ENCODE measurements at regions not wholly inside any gene's neighbourhood (a gene's known extent, or its start where the extent isn't known, plus 50 kb on each side); places are given as distances from the start of the nearest gene placed in this dataset.

- TF ChIP-seq CTCF (IDR thresholded peaks at IDR 0.05): no peak
- TF ChIP-seq POLR2A (IDR thresholded peaks at IDR 0.05): no peak
Observed at GRCh38 chrX:1935805-1936204, 320.9 kb downstream of the ASMT start.
